Heart right ventricle (tissue), 16 donors: ENCODE measurements at regions not wholly inside any gene's neighbourhood (a gene's known extent, or its start where the extent isn't known, plus 50 kb on each side); places are given as distances from the start of the nearest gene placed in this dataset.

ENCODE experiments used
- ATAC-seq, 8 donors: fragments of 200-7000 bp; cut with Tn5 transposase; one replicate each; pipeline ENCODE4 v1.9.1; 2020; ENCODE audit warnings: mild to moderate bottlenecking in 8 of 8, moderate library complexity in 8 of 8, moderate number of reproducible peaks in 1 of 8
- DNase-seq, 2 donors: peaks; one replicate each; pipeline ENCODE4 v3.0.0-alpha.2; 2020
- H3K27ac ChIP-seq, 10 donors: fragments of 200-600 bp; sonication (generic) in 2 of 10; one replicate each; pipeline versions ENCODE4 v1.5.0 to v1.8.0; 2020 to 2022; ENCODE audit warnings: mild to moderate bottlenecking in 3 of 10
- H3K27me3 ChIP-seq, 7 donors: fragments of 200-600 bp; one replicate each; pipeline ENCODE4 v1.8.0; 2021 to 2022; ENCODE audit warnings: mild to moderate bottlenecking in 2 of 7
- H3K36me3 ChIP-seq, 9 donors: fragments of 200-600 bp; sonication (generic) in 1 of 9; one replicate each; pipeline versions ENCODE4 v1.5.0 to v1.8.0; 2020 to 2022; ENCODE audit warnings: mild to moderate bottlenecking in 2 of 9
- H3K4me1 ChIP-seq, 9 donors: fragments of 200-600 bp; sonication (generic) in 1 of 9; one replicate each; pipeline versions ENCODE4 v1.5.0 to v1.8.0; 2020 to 2022; ENCODE audit warnings: mild to moderate bottlenecking in 4 of 9
- H3K4me3 ChIP-seq, 10 donors: fragments of 200-600 bp; sonication (generic) in 2 of 10; one replicate each; pipeline versions ENCODE4 v1.5.0 to v1.8.0; 2020 to 2022; ENCODE audit warnings: mild to moderate bottlenecking in 7 of 10, moderate library complexity in 2 of 10
- H3K9me3 ChIP-seq, 11 donors: fragments of 200-600 bp in 10 of 11; sonication (generic) in 2 of 11; one replicate each; pipeline versions ENCODE4 v1.5.0 to v1.8.0; 2013 to 2022; ENCODE audit warnings: mild to moderate bottlenecking in 2 of 11, control low read depth in 1 of 11, moderate library complexity in 1 of 11
- CTCF ChIP-seq, 9 donors: fragments of 200-600 bp; sonication (generic) in 2 of 9; IDR thresholded peaks; one replicate each; pipeline versions ENCODE4 v1.5.0 to v1.8.0; 2021 to 2022; ENCODE audit warnings: antibody characterized with exemption in 9 of 9, mild to moderate bottlenecking in 5 of 9, moderate library complexity in 1 of 9
- WGBS, 2 donors: extraction: QIAGEN DNeasy Blood & Tissue Kit; methylation state at CpG; one replicate each; pipeline ENCODE4 v1.1.7; 2013; ENCODE audit warnings: inconsistent platforms in 1 of 2; 5-methylcytosine and 5-hydroxymethylcytosine counted together
- intact Hi-C, 10 donors: fragments of 100-400 bp; cut with DNase I; formaldehyde crosslinking; loops; one replicate each; pipeline versions ENCODE4 v1.11.1 to v1.14.2; 2022
- donor health status: Arrhythmogenic right ventricular cardiomyopathy.
- donor health status: ischemic (EF 13 %, LVEDD 7.1; RV severe dilation, severe dysfunction).
- donor health status: healthy with polysubstance abuse.
- donor health status: DM: no; HTN: yes; CAD: no.
- donor health status: DM: no; HTN: no; CAD: no.
- donor health status: ischemic (EF 25% LVEDD 6.9; RV normal size, moderate dysfunction).
- donor health status: ischemic (EF 25% LVEDD 5.7; RV mildly dilated, moderate dysfunction).
- donor health status: healthy.
- donor health status: DM: yes; HTN: yes; CAD: no.
- donor health status: Ischemic cardiomyopathy.
- donor health status: ischemic (EF 35%, LVEDD 5.7; RV mildly dilated, moderate dysfunction).
- donor health status: nonischemic (EF 11% LVEDD 7.7; RV severe dilation, severe dysfunction).
- donor health status: DM: yes; HTN: yes; CAD: no.
- donor health status: PGD.
- donor health status: ischemic (EF 29% LVEDD 5.4; RV normal size, mild dysfunction).
- donor health status: nonischemic (EF 23%, LVEDD 6.1; RV moderate dilation, normal function).

GRCh38 chr5:40224421-40224820 is 455.3 kb upstream of the PTGER4 start:
- 82 to 83% methylated on average over 2 of the region's 2 CpGs for WGBS, 2 donors
- intact Hi-C loops: no loop called here
- no peak for ATAC-seq
- Histone ChIP-seq H3K36me3 (no peaks in the 10 kb centered on the region), H3K27me3 (no peaks in the 10 kb centered on the region), H3K9me3 (no peaks in the 10 kb centered on the region), H3K27ac (no peak overlapping the region), H3K4me1 (peaks cover 0 to 5% (median 0%) of the 10 kb centered on the region in 9 donors), H3K4me3 (no peak overlapping the region)
- no peak for TF ChIP-seq CTCF (IDR thresholded peaks at IDR 0.05)
- no peak for DNase-seq

- Histone ChIP-seq H3K27me3 (no peaks in the 10 kb centered on the region), H3K4me3 (no peak overlapping the region), H3K27ac (no peak overlapping the region), H3K36me3 (no peaks in the 10 kb centered on the region), H3K9me3 (no peaks in the 10 kb centered on the region), H3K4me1 (peaks cover 0 to 5% (median 0%) of the 10 kb centered on the region in 9 donors)
- TF ChIP-seq CTCF (IDR thresholded peaks at IDR 0.05): no peak
- ATAC-seq (no peak), DNase-seq (no peak)
- intact Hi-C loops: no loop called here
- 93 to 94% methylated on average over 5 of the region's 5 CpGs for WGBS, 2 donors
Measured at GRCh38 chr5:40223884-40224402, 455.8 kb upstream of the PTGER4 start.

- ATAC-seq: no peak
Measured at GRCh38 chr5:40221796-40222195, 457.9 kb upstream of the PTGER4 start.

GRCh38 chr5:40221255-40221654 is 458.5 kb upstream of the PTGER4 start:
- H3K4me1 ChIP-seq: peaks cover 0 to 5% (median 0%) of the 10 kb centered on the region in 9 donors
- no peak for ATAC-seq
- intact Hi-C loops: no loop called here
- 73 to 78% methylated on average over 2 of the region's 2 CpGs for WGBS, 2 donors
- H3K27me3 ChIP-seq: no peaks in the 10 kb centered on the region
- H3K9me3 ChIP-seq: no peaks in the 10 kb centered on the region
- no peak for TF ChIP-seq CTCF (IDR thresholded peaks at IDR 0.05)
- no peak for DNase-seq
- H3K36me3 ChIP-seq: no peaks in the 10 kb centered on the region
- H3K27ac ChIP-seq: no peak overlapping the region
- H3K4me3 ChIP-seq: no peak overlapping the region

More at GRCh38 chr5:40221796-40222195, 457.9 kb upstream of the PTGER4 start:
- intact Hi-C loops: no loop called here
- H3K4me1 ChIP-seq: peaks cover 0 to 5% (median 0%) of the 10 kb centered on the region in 9 donors
- no peak for TF ChIP-seq CTCF (IDR thresholded peaks at IDR 0.05)
- no peak overlapping the region for H3K4me3 ChIP-seq
- DNase-seq: no peak
- H3K27ac ChIP-seq: no peak overlapping the region
- H3K36me3 ChIP-seq: no peaks in the 10 kb centered on the region
- H3K9me3 ChIP-seq: no peaks in the 10 kb centered on the region
- WGBS, 2 donors: 89 to 90% methylated on average over 4 of the region's 4 CpGs
- H3K27me3 ChIP-seq: no peaks in the 10 kb centered on the region
